ENCODE measurements at regions not wholly inside any gene's neighbourhood (a gene's known extent, or its start where the extent isn't known, plus 50 kb on each side); places are given as distances from the start of the nearest gene placed in this dataset.

DNA sequence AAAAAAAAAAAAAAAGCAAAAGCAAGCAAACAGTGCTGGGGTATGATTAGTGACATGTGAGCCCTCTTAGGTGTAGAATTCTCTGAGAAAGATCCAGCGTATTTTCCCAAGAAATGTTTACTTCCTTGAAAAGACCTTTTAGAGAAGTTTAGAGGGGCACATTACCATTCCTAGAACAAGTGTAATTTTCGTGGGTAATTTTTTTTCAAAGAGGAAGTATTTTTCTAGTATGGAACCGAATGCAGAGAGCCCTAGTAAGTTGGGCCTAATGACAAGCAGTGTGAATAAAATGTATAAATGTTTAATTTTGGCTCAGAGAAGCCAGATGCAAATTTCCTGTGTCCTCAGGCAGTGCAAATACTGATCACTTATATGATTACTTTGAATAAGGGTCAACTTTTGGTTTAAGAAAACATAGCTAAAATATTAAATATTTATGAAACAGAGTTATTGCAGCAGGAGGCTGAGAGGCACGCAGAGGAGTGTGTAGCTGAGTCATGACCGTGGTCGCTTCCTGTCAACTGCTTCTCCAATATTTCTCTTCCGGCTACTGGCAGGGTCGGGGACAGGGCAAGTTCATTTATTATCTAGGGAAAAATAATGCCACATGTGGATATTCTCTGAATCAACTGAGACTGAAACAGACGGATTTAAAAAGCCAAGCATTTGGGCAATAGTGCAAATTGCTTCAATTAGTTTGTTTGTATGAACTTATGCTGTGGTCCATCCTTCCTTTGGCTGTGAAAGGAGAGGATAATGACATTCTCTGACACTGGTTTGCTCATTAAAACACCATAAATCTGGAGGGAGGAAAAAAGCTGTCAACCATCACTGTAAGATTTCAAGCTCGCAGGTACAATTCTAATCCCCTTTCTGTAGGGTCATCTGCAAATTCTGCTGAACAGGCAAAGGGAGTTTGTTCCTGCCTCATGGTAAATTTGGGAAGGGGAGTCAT is 495.2 kb downstream of the GLRX3 start:
- Mint-ChIP-seq H3K9me3 (peaks cover 3 to 8% (median 4%) of the 10 kb centered on the region in 3 donors), H3K27me3 (peaks cover 7 to 29% of the 10 kb centered on the region in 2 donors), H3K4me3 (no peak overlapping the region), H3K4me1 (no peaks in the 10 kb centered on the region), H3K36me3 (no peaks in the 10 kb centered on the region), H3K27ac (no peak overlapping the region)
- no peak for DNase-seq
- no peak overlapping the region for H3K27ac ChIP-seq (ENCODE audit: low read length)
- ChIA-PET POLR2A (no interaction called here), CTCF (no interaction called here)
- no peaks in the 10 kb centered on the region for H3K36me3 ChIP-seq (ENCODE audit: control insufficient read depth in 2 of 2, extremely low read depth in 1 of 2, insufficient read depth in 1 of 2, low read length in 1 of 2)
- WGBS (ENCODE audit: insufficient coverage) = 15% methylated on average over 4 of the region's 10 CpGs
- ATAC-seq (replicated peaks in 1 of 4) = no peak
- H3K27me3 ChIP-seq (replicated peaks in 1 of 2; ENCODE audit: control insufficient read depth in 2 of 2, extremely low read depth in 1 of 2, insufficient read depth in 2 of 2, low read length in 1 of 2) = peaks cover 0 to 3% of the 10 kb centered on the region in 2 experiments
- no peak overlapping the region for H3K4me3 ChIP-seq (ENCODE audit: control insufficient read depth in 1 of 2, extremely low read depth in 1 of 2, low read length in 1 of 2)
- H3K9me3 ChIP-seq = no peaks in the 10 kb centered on the region
- no peaks in the 10 kb centered on the region for H3K4me1 ChIP-seq (ENCODE audit: control insufficient read depth in 1 of 2, extremely low read depth in 1 of 2, insufficient read depth in 2 of 2, low read length in 2 of 2)

- peaks cover 3 to 4% (median 3%) of the 10 kb centered on the region in 3 donors for H3K9me3 Mint-ChIP-seq
- Histone ChIP-seq H3K4me3 (ENCODE audit: control insufficient read depth in 1 of 2, extremely low read depth in 1 of 2, low read length in 1 of 2) (no peak overlapping the region), H3K27ac (ENCODE audit: low read length) (no peak overlapping the region), H3K9me3 (no peaks in the 10 kb centered on the region), H3K36me3 (ENCODE audit: control insufficient read depth in 2 of 2, extremely low read depth in 1 of 2, insufficient read depth in 1 of 2, low read length in 1 of 2) (no peaks in the 10 kb centered on the region), H3K4me1 (ENCODE audit: control insufficient read depth in 1 of 2, extremely low read depth in 1 of 2, insufficient read depth in 2 of 2, low read length in 2 of 2) (no peaks in the 10 kb centered on the region), H3K27me3 (replicated peaks in 1 of 2; ENCODE audit: control insufficient read depth in 2 of 2, extremely low read depth in 1 of 2, insufficient read depth in 2 of 2, low read length in 1 of 2) (peaks cover 2 to 3% of the 10 kb centered on the region in 2 experiments)
- H3K27me3 Mint-ChIP-seq = peaks cover 11 to 35% of the 10 kb centered on the region in 2 donors
- DNase-seq = no peak
- POLR2A ChIA-PET = no interaction called here
- H3K36me3 Mint-ChIP-seq = no peaks in the 10 kb centered on the region
- 0% methylated on average over 4 of the region's 4 CpGs for WGBS (ENCODE audit: insufficient coverage)
- H3K4me3 Mint-ChIP-seq = no peak overlapping the region
- H3K27ac Mint-ChIP-seq = no peak overlapping the region
- CTCF ChIA-PET = no interaction called here
- H3K4me1 Mint-ChIP-seq = no peaks in the 10 kb centered on the region
- ATAC-seq (replicated peaks in 1 of 4) = no peak
Observed at GRCh38 chr10:130634816-130635215, 498.6 kb downstream of the GLRX3 start.

- no peaks in the 10 kb centered on the region for H3K36me3 ChIP-seq (ENCODE audit: control insufficient read depth in 2 of 2, extremely low read depth in 1 of 2, insufficient read depth in 1 of 2, low read length in 1 of 2)
- DNase-seq (no peak), ATAC-seq (replicated peaks in 1 of 4) (no peak)
- CTCF ChIA-PET = no interaction called here
- Mint-ChIP-seq H3K36me3 (no peaks in the 10 kb centered on the region), H3K9me3 (peaks cover 3 to 4% (median 3%) of the 10 kb centered on the region in 3 donors), H3K4me3 (no peak overlapping the region), H3K4me1 (no peaks in the 10 kb centered on the region), H3K27me3 (peaks cover 11 to 32% of the 10 kb centered on the region in 2 donors), H3K27ac (no peak overlapping the region)
- no peak overlapping the region for H3K27ac ChIP-seq (ENCODE audit: low read length)
- no peak overlapping the region for H3K4me3 ChIP-seq (ENCODE audit: control insufficient read depth in 1 of 2, extremely low read depth in 1 of 2, low read length in 1 of 2)
- WGBS (ENCODE audit: insufficient coverage) = 83% methylated on average over 6 of the region's 9 CpGs
- H3K27me3 ChIP-seq (replicated peaks in 1 of 2; ENCODE audit: control insufficient read depth in 2 of 2, extremely low read depth in 1 of 2, insufficient read depth in 2 of 2, low read length in 1 of 2) = peaks cover 2 to 3% of the 10 kb centered on the region in 2 experiments
- no peaks in the 10 kb centered on the region for H3K9me3 ChIP-seq
- H3K4me1 ChIP-seq (ENCODE audit: control insufficient read depth in 1 of 2, extremely low read depth in 1 of 2, insufficient read depth in 2 of 2, low read length in 2 of 2) = no peaks in the 10 kb centered on the region
- POLR2A ChIA-PET = no interaction called here
Observed at GRCh38 chr10:130635528-130635927, 499.3 kb downstream of the GLRX3 start.

- H3K4me3 Mint-ChIP-seq = no peak overlapping the region
- peaks cover 11 to 32% of the 10 kb centered on the region in 2 donors for H3K27me3 Mint-ChIP-seq
- no peak overlapping the region for H3K27ac ChIP-seq (ENCODE audit: low read length)
- no peaks in the 10 kb centered on the region for H3K4me1 ChIP-seq (ENCODE audit: control insufficient read depth in 1 of 2, extremely low read depth in 1 of 2, insufficient read depth in 2 of 2, low read length in 2 of 2)
- no peak overlapping the region for H3K4me3 ChIP-seq (ENCODE audit: control insufficient read depth in 1 of 2, extremely low read depth in 1 of 2, low read length in 1 of 2)
- WGBS (ENCODE audit: insufficient coverage) = no CpG with 5 or more reads among the region's 6 CpGs
- no peak for ATAC-seq (replicated peaks in 1 of 4)
- no peaks in the 10 kb centered on the region for H3K36me3 Mint-ChIP-seq
- H3K36me3 ChIP-seq (ENCODE audit: control insufficient read depth in 2 of 2, extremely low read depth in 1 of 2, insufficient read depth in 1 of 2, low read length in 1 of 2) = no peaks in the 10 kb centered on the region
- ChIA-PET CTCF (no interaction called here), POLR2A (no interaction called here)
- DNase-seq = no peak
- H3K27ac Mint-ChIP-seq = no peak overlapping the region
- no peaks in the 10 kb centered on the region for H3K9me3 ChIP-seq
- H3K9me3 Mint-ChIP-seq = peaks cover 3 to 4% (median 3%) of the 10 kb centered on the region in 3 donors
- no peaks in the 10 kb centered on the region for H3K4me1 Mint-ChIP-seq
- peaks cover 2 to 3% of the 10 kb centered on the region in 2 experiments for H3K27me3 ChIP-seq (replicated peaks in 1 of 2; ENCODE audit: control insufficient read depth in 2 of 2, extremely low read depth in 1 of 2, insufficient read depth in 2 of 2, low read length in 1 of 2)
Observed at GRCh38 chr10:130636313-130636930, 500.2 kb downstream of the GLRX3 start.

DNA sequence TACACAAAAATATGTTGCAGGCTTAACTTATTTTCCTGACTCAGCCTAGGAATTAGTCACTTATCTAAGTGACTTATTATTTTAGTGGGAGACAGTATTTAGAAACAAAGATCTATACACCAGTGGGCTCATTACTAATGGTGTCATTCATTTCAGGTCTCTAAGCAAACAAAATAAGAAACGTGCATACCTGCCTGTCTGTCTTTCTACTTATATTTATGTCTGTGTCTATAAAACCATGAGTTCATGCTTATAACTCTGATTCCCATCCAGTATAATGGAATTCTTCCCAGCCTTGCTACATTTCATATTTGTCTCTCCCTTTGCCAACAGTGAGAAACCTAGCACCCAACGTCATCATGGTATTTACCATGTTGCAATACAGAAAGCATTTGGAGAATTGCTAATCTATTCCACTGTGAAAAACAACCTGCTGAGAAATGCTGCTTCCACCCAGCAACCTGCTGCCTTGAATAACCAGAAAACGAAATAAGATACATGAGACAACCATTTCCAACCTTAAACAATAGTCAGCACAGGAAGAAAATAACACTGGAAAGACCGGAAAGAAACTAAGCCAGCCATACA is 501.0 kb downstream of the GLRX3 start:
- no peaks in the 10 kb centered on the region for H3K36me3 ChIP-seq (ENCODE audit: control insufficient read depth in 2 of 2, extremely low read depth in 1 of 2, insufficient read depth in 1 of 2, low read length in 1 of 2)
- Mint-ChIP-seq H3K27me3 (peaks cover 11 to 32% of the 10 kb centered on the region in 2 donors), H3K4me3 (no peak overlapping the region), H3K9me3 (peaks cover 3% of the 10 kb centered on the region in 3 donors), H3K27ac (no peak overlapping the region), H3K4me1 (no peaks in the 10 kb centered on the region), H3K36me3 (no peaks in the 10 kb centered on the region)
- H3K27me3 ChIP-seq (replicated peaks in 1 of 2; ENCODE audit: control insufficient read depth in 2 of 2, extremely low read depth in 1 of 2, insufficient read depth in 2 of 2, low read length in 1 of 2) = peaks cover 2 to 3% of the 10 kb centered on the region in 2 experiments
- ATAC-seq (replicated peaks in 1 of 4) (no peak), DNase-seq (no peak)
- no peaks in the 10 kb centered on the region for H3K4me1 ChIP-seq (ENCODE audit: control insufficient read depth in 1 of 2, extremely low read depth in 1 of 2, insufficient read depth in 2 of 2, low read length in 2 of 2)
- CTCF ChIA-PET = no interaction called here
- WGBS (ENCODE audit: insufficient coverage) = 35% methylated on average over 2 of the region's 4 CpGs
- POLR2A ChIA-PET = no interaction called here
- H3K9me3 ChIP-seq = no peaks in the 10 kb centered on the region
- no peak overlapping the region for H3K27ac ChIP-seq (ENCODE audit: low read length)
- H3K4me3 ChIP-seq (ENCODE audit: control insufficient read depth in 1 of 2, extremely low read depth in 1 of 2, low read length in 1 of 2) = no peak overlapping the region

GRCh38 chr10:130638991-130639390 is 502.8 kb downstream of the GLRX3 start:
- ChIA-PET CTCF (no interaction called here), POLR2A (no interaction called here)
- peaks cover 2 to 3% of the 10 kb centered on the region in 2 experiments for H3K27me3 ChIP-seq (replicated peaks in 1 of 2; ENCODE audit: control insufficient read depth in 2 of 2, extremely low read depth in 1 of 2, insufficient read depth in 2 of 2, low read length in 1 of 2)
- ATAC-seq (replicated peaks in 1 of 4) (no peak), DNase-seq (no peak)
- H3K36me3 ChIP-seq (ENCODE audit: control insufficient read depth in 2 of 2, extremely low read depth in 1 of 2, insufficient read depth in 1 of 2, low read length in 1 of 2) = no peaks in the 10 kb centered on the region
- no peaks in the 10 kb centered on the region for H3K4me1 Mint-ChIP-seq
- H3K4me3 Mint-ChIP-seq = no peak overlapping the region
- no peak overlapping the region for H3K4me3 ChIP-seq (ENCODE audit: control insufficient read depth in 1 of 2, extremely low read depth in 1 of 2, low read length in 1 of 2)
- H3K27ac Mint-ChIP-seq = no peak overlapping the region
- no peaks in the 10 kb centered on the region for H3K36me3 Mint-ChIP-seq
- WGBS (ENCODE audit: insufficient coverage) = 40% methylated on average over 1 of the region's 4 CpGs
- peaks cover 3% of the 10 kb centered on the region in 3 donors for H3K9me3 Mint-ChIP-seq
- H3K27ac ChIP-seq (ENCODE audit: low read length) = no peak overlapping the region
- H3K9me3 ChIP-seq = no peaks in the 10 kb centered on the region
- no peaks in the 10 kb centered on the region for H3K4me1 ChIP-seq (ENCODE audit: control insufficient read depth in 1 of 2, extremely low read depth in 1 of 2, insufficient read depth in 2 of 2, low read length in 2 of 2)
- peaks cover 13 to 32% of the 10 kb centered on the region in 2 donors for H3K27me3 Mint-ChIP-seq

All from T-cell (primary cell).